ENCODE measurements at regions not wholly inside any gene's neighbourhood (a gene's known extent, or its start where the extent isn't known, plus 50 kb on each side); places are given as distances from the start of the nearest gene placed in this dataset.
"Not testable (repeated sequence)": the region's sequence is repeated elsewhere in the genome, so short reads cannot be mapped to it uniquely, and the experiment has no call there.

- not testable (repeated sequence) for TF ChIP-seq POLR2A (IDR thresholded peaks at IDR 0.05; ENCODE audit: extremely low read depth, insufficient read length); CTCF (IDR thresholded peaks at IDR 0.05; ENCODE audit: low read depth, low read length)
Measured at GRCh38 chr3:8325833-8326232, 175.8 kb upstream of the LMCD1 start.

All from NB4 (cell line).